ENCODE measurements at regions not wholly inside any gene's neighbourhood (a gene's known extent, or its start where the extent isn't known, plus 50 kb on each side); places are given as distances from the start of the nearest gene placed in this dataset.
"Not testable (repeated sequence)": the region's sequence is repeated elsewhere in the genome, so short reads cannot be mapped to it uniquely, and the experiment has no call there.

DNA sequence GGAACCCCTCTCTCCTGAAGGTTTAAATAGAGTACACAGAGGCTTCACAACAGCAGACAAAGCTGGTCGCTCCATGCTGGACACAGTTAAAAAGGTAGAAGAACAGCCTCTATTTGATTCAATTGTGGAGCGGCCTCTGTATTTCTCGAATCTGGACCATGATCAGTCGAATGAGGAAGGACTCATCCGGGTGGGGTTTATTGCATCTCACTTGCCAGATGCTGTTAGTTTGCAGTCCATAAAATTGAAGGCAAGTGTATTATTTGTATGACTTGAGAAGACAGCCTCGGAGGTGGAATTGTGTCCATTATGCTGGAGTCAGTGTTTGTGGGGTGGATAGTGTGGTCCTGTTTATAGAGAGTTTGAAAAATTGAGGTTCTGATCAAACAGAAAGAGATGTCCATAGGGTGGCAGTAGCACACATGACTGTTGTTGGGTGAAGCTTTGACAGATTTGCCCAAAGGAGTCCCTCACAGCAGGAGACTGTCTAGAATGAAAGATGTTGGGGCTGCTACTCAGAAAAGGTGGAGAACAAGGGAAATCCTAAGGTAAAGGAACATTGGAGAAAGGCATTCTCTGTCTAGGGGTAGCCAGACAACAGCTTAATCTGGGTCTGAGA, 545.5 kb downstream of the RPIA start:
- FAIRE-seq: not testable (repeated sequence)

DNA sequence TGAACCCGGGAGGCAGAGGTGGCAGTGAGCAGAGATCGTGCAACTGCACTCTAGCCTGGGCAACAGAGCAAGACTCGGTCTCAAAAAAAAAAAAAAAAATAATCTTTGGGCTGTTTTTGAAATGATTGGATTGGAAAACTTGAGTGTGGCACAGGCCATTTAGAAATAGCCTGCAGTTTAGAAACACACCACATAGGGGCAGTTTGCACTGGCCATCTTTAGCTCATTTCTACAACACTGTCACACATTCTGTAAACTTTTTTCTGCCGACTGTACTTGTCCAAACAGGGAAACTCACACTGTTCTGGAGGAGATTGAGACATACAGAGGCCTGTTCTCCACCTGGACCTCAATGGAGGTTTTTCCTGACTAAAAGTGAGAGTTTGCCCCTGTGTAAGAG, 546.3 kb downstream of the RPIA start:
- not testable (repeated sequence) for FAIRE-seq

DNA sequence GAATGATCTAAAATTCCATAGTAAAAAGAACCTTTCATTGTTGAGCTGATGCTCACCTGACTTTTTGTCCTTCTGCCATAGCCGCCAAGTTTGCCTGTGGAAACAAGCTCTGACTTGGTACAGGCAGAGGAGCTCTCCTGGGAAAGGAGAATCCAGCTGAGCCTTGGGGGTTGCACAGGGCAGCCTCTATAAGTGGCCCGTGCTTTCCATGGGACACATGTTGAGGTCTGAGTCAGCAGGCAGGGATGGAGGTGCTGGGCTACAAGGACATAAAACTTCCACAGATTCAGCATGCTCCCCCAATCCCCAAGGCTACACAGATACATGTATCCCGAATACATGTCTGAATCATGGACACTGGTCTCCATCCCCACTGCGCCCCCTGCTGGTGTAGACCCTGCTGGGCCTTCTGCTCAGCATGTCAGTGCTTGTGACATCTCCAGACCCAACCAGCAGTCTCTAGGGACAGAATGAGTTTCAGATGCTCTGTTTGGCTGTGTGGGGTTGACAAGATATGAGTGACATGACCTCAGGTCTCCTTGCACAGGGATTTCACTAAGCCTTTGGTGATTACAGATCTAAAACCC, 551.7 kb downstream of the RPIA start:
- FAIRE-seq: not testable (repeated sequence)

DNA sequence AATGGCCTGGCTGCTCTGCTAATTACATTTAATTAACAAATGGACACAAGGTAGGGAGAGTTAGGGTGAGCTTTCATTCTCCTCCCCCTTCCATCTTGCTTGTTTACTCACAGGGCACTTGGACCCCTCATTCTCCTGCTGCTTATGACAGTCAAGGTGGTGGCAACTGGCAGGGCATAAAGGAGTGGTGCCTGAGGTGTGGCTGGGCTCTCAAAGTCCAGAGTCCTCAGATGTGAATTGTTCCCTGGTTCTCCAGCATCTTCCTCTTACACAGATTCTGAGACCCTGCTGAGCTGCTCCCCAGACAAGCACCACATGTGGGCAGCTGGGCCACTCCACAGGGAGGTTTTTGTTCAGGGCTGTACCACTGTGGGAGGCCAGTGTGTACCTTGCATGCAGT, 552.9 kb downstream of the RPIA start:
- FAIRE-seq: not testable (repeated sequence)

DNA sequence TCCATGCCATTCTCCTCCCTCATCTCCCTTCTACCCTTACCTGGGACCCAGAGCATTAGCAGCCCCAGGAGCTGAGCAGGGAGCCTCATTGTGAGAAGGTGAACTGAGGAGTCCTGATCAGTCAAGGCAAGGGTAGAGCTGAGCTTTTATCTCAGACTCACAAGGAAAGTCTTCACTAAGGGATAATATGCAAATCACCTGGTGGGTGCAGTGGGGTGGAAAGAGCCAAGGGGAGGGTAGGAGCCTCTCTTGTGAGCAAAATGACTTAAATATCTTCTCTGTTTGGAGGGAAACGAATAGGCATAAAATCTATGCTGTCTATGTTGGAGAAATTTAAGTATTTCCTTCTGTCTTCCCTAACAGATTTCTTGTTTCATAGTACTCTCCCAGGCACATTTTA, 554.0 kb downstream of the RPIA start:
- FAIRE-seq: not testable (repeated sequence)

DNA sequence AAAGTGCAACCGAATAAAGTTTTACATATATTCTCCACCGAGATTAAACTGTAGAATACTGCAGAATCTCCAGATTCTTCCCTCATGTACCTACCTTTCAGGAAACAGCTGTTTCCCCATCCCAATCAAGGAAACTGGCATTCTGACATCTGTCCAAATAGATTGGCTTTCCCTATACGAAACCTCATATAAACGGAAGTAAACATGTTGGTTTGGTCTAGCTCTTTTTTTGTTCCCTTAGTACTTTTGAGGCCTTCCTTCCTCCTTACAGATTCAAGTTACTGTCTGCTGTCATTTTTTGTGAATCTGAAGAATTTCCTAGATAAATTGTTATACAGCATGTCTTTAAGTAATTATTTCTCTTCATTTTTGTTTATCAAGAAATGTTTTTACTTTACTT, 554.6 kb downstream of the RPIA start:
- not testable (repeated sequence) for FAIRE-seq

DNA sequence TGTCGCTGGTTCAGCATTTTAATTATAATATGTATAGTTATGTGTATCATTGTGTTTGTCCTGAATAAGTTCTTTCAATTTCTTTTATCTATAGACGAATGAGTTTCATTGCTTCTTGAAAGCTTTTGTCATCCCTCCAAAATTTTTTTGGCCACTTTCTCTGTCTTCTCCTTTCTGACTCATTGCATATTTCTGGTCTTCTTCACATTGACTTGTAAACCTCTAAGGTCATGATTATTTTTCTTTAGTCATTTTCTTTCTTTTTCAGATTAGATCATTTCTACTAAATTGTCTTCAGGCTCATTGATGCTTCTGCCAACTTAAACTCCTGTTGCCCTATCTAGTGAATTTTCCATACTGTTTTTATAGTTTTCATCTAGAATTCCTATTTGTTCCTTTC, 555.1 kb downstream of the RPIA start:
- not testable (repeated sequence) for FAIRE-seq

DNA sequence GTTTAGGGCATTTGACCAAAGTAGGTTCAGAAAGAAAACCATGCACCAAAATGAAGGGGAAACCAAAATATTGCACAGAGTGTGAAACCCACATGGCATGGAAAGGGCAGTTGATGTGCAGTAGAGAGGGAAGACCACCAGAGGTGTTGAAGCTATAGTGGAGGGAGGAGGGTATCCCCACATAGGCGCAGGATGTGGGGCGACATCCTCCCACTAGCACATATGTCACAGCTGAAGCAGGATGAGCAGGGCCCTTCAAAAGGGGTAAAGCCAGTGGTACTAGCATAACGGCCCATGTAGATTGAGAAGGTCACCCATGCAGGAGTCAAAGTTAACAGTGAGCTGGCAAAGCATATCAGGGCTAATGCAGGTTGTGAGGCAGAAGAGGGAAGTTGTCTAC, 563.5 kb downstream of the RPIA start:
- FAIRE-seq: not testable (repeated sequence)

DNA sequence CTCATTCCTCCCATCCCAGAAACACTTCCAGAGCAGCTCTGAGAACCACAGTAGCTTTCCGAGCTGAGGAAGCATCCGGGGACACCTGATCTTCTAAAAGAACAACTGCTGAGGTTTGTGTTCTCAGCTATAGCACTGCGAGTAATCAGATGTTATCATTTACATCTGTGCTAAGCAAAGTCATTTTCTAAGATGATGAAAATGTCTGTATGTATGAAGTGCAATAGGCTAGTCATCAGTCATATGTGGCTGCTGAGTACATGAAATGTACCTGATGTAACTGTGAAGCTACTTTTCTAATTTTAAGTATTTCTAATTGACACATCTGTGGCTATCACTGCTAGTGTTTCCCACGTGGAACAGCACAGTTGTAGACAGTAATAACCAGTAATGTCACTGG, 582.0 kb downstream of the RPIA start:
- not testable (repeated sequence) for FAIRE-seq

DNA sequence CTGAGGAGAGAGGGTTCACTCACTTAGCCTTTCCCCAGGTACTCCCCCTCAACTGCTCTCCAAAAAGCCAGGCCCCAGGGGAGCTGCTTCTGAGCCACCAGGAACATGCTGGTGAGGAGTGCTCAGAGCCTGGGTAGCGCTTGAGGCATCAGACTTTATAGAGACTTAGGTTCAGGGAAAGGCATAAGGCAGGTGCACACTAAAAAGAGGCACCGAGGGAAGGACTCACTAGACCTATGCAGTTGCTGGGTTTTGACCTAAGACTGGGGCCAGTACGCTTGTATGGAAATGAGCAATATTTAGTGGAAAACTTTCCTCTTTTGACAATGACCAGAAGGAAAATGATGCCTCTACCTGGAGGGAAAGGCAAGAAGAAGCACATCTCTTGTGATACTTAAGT, 589.1 kb downstream of the RPIA start:
- FAIRE-seq: not testable (repeated sequence)

DNA sequence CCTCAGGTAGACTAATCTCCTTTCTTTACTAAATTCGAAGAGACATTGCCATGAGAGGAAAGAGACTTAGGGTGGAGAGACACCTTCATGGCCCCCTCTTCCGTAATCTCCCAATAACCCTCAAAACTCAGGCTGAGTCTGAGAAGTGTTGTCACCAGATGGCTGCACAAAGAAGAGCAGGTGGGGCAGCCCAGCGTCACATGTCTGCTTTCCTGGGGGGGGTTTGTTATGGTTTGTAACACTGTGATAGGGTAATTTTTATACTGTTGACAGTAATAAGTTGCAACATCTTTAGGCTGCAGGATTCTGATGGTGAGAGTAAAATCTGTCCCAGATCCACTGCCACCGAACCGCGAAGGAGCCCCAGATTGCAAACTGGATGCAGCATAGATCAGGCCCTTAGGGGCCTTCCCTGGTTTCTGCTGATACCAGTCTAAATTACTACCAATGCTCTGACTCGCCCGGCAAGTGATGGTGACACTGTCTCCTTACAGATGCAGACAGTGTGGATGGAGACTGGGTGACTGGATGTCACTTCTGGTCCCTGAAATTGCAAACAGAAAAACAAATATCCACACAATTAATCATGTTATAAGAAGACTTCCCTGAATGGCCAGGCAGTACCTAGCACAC, 595.1 kb downstream of the RPIA start:
- FAIRE-seq: not testable (repeated sequence)

DNA sequence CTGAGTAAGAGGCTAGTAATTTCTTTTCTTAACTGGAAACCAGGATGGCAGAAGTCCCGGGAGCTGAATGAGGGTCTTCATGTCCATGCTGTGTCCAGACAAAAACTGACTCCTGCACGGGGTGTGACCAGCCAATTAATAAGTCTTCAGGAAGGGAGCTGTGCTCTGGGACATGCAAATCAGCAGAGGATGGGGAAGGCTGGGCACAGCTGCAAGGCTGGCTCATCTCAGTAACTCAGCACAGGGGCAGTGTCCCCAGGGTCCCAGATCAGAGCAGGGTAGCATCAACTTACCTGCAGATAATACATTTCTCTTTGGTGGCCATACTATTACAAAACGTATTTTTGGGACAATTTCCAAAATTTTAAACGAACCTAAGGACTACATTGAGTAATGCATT, 595.6 kb downstream of the RPIA start:
- not testable (repeated sequence) for FAIRE-seq

DNA sequence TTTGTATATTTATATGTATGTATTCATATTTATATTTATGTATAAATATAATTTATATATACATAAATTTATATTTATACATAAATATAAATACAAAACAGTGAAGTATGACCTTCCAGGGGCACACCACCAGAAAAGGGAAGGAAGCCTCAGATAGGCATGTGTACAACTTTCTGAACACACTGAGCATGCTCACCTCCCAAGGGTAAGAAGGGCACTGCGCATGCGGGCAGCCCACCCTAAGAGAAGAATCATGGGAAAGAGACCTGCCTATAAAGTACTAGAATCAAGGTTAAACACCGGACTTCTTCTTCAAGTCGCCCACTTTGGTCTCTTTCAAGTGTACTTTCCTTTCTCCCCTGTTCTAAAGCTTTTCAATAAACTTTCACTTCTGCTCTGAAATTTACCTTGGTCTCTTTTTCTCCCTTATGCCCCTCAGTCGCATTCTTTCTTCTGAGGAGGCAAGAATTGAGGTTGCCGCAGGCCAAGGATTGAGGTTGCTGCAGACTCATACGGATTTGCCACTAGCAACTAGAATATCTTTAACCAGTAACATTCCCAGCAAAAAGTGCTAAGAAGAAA, 600.3 kb downstream of the RPIA start:
- peak; percentile 95 for FAIRE-seq

DNA sequence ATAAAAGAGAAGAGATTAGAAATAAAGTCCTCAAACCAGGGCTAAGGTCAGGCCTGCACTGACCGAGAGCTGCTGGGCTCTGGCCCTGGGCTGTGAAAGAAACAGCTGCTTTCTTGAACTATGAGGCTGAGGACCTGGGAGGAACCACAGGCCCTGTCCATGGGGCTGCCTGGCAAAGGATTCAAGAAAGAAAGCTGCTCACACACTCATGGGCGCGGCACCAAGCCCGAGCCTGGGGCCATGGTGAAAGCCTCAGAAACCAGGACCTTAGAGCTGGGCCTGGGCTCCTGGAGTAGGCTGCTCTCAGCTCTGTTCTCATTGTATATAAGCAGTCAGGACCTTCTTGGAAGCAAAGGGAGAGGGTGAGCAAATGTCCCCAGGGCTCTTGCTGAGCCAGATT, 601.9 kb downstream of the RPIA start:
- FAIRE-seq: not testable (repeated sequence)

DNA sequence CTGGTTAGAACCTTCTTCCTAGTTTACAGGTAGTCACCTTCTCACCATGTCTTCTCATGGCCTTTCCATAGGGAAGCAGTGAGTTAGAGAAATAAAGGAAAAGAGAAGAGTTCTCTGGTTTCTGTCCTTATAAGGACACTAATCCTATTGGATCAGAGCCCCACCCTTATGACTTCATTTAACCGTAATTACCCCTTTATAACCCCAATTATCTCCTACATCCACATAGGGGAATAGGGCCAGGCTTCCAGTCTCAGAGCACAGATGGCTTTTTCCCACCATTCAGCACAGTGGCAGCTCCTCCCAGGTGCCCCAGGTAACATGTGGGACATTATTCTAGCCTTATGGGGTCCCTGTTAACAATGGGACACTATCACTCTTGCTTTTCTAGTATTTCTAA, 602.9 kb downstream of the RPIA start:
- not testable (repeated sequence) for FAIRE-seq

DNA sequence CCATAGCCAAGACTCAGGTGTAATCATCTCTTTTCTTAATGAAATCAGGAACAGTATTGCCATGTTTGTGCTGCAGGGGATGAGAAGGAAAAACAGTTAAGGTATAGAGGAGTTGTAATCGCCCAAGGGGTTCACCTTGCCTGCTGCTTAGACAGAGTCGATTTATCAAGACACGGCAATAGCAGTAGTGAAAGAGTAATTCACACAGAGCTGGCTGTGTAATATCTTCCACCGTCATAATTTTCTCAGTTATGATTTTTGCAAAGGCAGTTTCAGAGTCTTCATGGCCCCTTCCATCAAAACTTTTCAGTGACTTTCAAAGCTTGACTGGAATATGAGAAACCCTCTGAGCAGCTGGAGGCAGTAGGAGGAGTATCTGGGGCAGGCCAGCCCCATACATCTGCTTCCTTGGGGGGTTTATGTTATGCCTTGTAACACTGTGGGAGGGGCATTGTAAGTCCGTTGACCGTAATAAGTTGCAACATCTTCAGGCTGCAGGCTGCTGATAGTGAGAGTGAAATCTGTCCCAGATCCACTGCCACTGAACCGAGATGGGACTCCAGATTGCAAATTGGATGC, 605.4 kb downstream of the RPIA start:
- not testable (repeated sequence) for FAIRE-seq

DNA sequence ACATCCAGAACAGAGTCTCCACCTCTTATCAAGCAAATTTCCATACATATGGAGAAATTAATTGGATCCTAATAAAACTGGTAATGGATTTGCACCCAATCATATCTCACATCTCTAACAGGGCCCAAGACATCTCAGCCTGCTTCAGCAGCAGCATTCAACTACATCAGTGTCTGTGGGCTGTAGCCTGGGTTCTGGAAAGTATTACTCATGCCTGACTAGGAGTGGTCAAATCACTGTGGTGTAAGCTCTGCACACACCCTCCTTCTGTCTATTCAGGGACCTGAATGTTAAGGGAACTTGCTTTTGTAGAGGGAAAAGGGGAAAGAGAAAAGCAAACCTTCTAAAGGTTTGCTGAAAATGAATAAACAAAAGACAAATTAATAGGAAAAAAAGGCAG, 607.7 kb downstream of the RPIA start:
- not testable (repeated sequence) for FAIRE-seq

DNA sequence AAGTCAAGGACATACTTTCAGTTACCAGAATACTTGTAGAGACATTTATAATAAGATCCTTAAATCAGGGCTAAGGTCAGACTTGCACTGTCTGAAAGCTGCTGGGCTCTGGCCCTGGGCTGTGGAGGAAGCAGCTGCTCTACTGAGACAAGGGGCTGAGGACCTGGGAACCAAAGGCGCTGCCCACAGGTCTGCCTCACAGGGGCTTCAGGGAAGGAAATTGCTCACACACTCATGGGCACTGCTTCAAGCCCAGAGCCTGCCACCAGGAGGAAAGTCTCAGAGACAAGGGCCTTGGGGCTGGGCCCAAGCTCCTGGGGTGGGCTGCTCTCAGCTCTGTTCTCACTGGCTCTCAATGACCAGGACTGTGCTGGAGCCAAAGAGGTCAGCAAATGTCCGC, 614.1 kb downstream of the RPIA start:
- FAIRE-seq: not testable (repeated sequence)

DNA sequence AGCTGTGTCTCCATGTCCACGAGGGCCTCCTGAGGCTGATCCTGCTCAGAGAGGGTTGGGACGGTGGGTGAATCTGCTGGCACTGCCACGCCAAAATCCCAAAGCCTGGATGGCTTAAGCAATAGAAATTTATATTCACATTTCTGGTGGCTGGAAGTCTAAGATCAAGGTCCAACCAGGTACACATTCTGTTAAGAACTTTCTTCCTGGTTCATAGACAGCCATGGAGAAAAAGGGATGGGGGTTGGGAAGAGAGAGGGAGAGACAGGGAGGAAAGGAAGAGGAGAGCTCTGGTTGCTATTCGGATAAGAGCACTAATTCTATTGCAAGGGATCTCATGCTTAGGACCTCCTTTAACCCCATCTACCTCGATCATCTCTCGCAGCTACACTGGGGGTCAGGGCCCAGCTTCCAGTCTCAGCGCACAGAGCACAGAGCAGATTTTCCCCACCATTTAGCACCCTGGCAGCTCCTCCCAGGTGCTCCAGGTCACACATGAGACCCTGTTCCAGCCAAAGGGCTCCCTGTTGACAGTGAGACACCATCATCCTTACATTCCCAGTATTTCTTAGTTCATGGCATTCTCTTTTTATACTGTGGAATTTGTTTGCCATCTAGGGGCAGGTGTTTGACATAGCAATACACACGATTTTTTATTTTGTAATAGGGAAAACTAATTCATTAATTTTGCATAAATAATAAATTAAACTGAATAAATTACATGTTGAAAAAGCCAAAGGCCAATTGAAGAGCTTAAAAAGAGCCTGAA, 615.6 kb downstream of the RPIA start:
- FAIRE-seq: peak; percentile 74

DNA sequence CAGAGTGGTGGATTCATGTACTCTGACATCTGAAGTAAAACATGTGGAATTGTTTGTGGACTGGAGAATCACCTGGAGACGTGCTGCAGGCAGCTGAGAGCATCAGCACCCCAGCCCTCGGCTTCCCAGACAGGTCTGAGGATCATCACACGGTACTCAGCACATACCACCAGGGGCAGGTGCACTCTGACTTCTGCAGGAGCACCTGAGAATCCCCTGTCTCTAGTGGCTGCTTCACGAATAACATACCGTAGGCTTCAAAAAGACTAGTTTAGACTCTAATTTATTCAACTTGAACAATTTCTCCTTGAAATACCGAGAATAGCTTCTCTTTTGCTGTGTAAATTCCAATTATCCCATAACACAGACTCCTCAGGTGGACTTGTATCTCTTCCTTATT, 627.5 kb downstream of the RPIA start:
- not testable (repeated sequence) for FAIRE-seq

DNA sequence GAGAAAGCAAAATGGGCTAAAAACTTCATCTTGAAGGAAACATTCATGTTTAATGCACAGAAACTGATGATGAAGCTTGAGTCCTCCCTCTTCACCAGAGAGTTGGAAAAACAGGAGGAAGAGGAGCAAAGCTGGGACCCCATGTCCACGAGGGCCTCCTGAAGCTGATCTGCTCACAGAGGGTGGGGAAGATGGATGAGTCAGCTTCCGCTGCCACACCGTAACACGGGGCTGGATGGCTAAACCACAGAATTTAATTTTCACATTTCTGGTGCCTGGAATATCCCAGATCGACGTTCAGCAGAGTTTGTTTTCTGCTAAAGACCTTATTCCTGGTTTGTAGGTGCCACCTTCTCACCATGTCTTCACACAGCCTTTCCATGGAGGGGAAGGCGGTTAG, 634.4 kb downstream of the RPIA start:
- not testable (repeated sequence) for FAIRE-seq

DNA sequence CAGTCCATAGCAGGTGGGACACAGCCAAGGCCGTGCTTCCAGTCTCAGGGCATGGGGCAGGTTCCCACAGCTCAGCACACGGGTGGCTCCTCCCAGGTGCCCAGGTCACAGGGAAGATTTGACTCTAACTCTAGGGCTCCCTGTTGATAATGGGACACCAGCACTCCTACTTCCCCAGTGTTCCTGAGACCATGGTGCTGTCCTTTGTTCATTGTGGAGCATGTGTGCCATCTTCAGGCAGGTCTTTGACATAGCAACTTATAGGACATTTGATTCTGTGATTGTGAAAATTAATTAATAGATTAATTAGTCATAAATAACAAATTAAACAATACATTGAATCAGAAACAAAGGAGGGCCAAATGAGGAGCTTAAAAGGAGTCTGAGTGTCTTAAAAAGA, 635.0 kb downstream of the RPIA start:
- not testable (repeated sequence) for FAIRE-seq

DNA sequence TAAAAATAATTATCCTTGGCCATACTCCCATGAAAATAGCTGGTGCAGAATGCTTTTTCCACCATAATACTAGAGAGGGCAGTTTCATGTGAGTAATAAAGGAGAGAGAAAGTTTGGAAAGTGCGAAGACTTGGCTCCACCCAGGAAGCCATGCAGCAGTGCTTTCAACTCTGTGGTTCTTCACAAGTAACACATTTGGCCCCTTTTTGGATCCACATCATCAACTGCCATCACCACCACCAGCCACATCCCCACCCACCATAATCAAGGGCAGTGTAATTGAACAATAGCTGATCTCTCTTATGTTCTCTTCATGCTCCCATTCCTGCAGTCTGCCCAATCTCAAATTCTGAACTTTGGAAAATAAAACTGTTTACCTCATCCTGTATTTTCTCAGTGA, 637.3 kb downstream of the RPIA start:
- not testable (repeated sequence) for FAIRE-seq
